ENCODE measurements at regions not wholly inside any gene's neighbourhood (a gene's known extent, or its start where the extent isn't known, plus 50 kb on each side); places are given as distances from the start of the nearest gene placed in this dataset.

- H2BK15ac ChIP-seq (ENCODE audit: low read length): no peak overlapping the region
- H3K4me1 ChIP-seq (replicated peaks in 1 of 4; ENCODE audit: control insufficient read depth in 3 of 4, insufficient read depth in 4 of 4, low read length in 3 of 4): no peaks in the 10 kb centered on the region
- no peak overlapping the region for H2AFZ ChIP-seq (ENCODE audit: low read length)
- H3K23me2 ChIP-seq (ENCODE audit: low read depth, low read length): no peaks in the 10 kb centered on the region
- H2BK5ac ChIP-seq (ENCODE audit: low read depth, low read length): no peak overlapping the region
- POLR2A ChIA-PET (ENCODE audit: partially characterized antibody): no interaction called here
- H3K18ac ChIP-seq (ENCODE audit: extremely low read depth, low read length): no peak overlapping the region
- H3K27me3 ChIP-seq (replicated peaks in 1 of 4; ENCODE audit: control insufficient read depth in 3 of 4, extremely low read depth in 1 of 4, insufficient read depth in 3 of 4, low read length in 3 of 4): no peaks in the 10 kb centered on the region
- no peak overlapping the region for H3K9ac ChIP-seq (replicated peaks in 1 of 4; ENCODE audit: extremely low read depth in 1 of 4, low read depth in 3 of 4, low read length in 3 of 4)
- WGBS, 2 experiments (ENCODE audit: extremely low coverage in 1 of 2, insufficient coverage in 1 of 2, insufficient read length in 1 of 2, insufficient replicate concordance in 2 of 2, low coverage in 1 of 2, low lambda C conversion rate in 2 of 2, missing lambda C conversion rate in 1 of 2): 84% methylated on average over 11 of the region's 14 CpGs; no CpG with 5 or more reads in 1 of the 2 experiments
- no peaks in the 10 kb centered on the region for H3K79me2 ChIP-seq (ENCODE audit: control insufficient read depth in 1 of 2, insufficient read depth in 2 of 2, low read length in 2 of 2)
- H3K36me3 ChIP-seq (ENCODE audit: control insufficient read depth in 2 of 4, insufficient read depth in 4 of 4, low read length in 3 of 4): no peaks in the 10 kb centered on the region
- no peak overlapping the region for H3K27ac ChIP-seq (ENCODE audit: low read depth, low read length)
- no peaks in the 10 kb centered on the region for H3K79me1 ChIP-seq (ENCODE audit: low read depth, low read length)
- H2BK20ac ChIP-seq (ENCODE audit: low read length): no peak overlapping the region
- DNase-seq (ENCODE audit: low read depth in 1 of 2, low spot score in 2 of 2) (no peak), FAIRE-seq (no peak)
- no peak overlapping the region for H4K5ac ChIP-seq (ENCODE audit: insufficient read length, low read depth, low read length)
- no peak overlapping the region for H4K8ac ChIP-seq (ENCODE audit: extremely low read depth, insufficient read depth, low read length)
- CTCF ChIA-PET (ENCODE audit: partially characterized antibody): no interaction called here
- H4K91ac ChIP-seq (replicated peaks; ENCODE audit: insufficient read length, low read length): no peak overlapping the region
- H3K4me2 ChIP-seq (ENCODE audit: insufficient read depth in 1 of 2, low read depth in 2 of 2, low read length in 2 of 2): no peak overlapping the region
- H2BK120ac ChIP-seq (replicated peaks; ENCODE audit: low read depth, low read length): no peak overlapping the region
- no peak overlapping the region for H3K4me3 ChIP-seq (ENCODE audit: extremely low read depth in 1 of 4, insufficient read depth in 2 of 4, low read depth in 3 of 4, low read length in 4 of 4)
- H2AK5ac ChIP-seq (ENCODE audit: low read depth, low read length): no peak overlapping the region
- H3K56ac ChIP-seq (replicated peaks; ENCODE audit: insufficient read length, low read depth, low read length): no peak overlapping the region
- H2BK12ac ChIP-seq (ENCODE audit: low read depth, low read length): no peak overlapping the region
- peaks cover 62 to 85% of the 10 kb centered on the region in 2 experiments; a peak in 3 of 4 replicates for H3K9me3 ChIP-seq (ENCODE audit: insufficient read depth in 2 of 2, low read depth in 1 of 2, low read length in 1 of 2)
- H3K4ac ChIP-seq (replicated peaks; ENCODE audit: insufficient read length, low read depth, low read length): no peak overlapping the region
- no peak overlapping the region for H3K23ac ChIP-seq (ENCODE audit: insufficient read length)
- no peak overlapping the region for H3K14ac ChIP-seq (ENCODE audit: insufficient read length)
- H4K20me1 ChIP-seq (replicated peaks in 1 of 2; ENCODE audit: control insufficient read depth in 1 of 2, insufficient read depth in 2 of 2, low read length in 2 of 2): no peaks in the 10 kb centered on the region
- TF ChIP-seq CBX5 (IDR thresholded peaks at IDR 0.05; ENCODE audit: low read depth, low read length): no peak
- no peak for TF ChIP-seq SRF (IDR thresholded peaks at IDR 0.05; ENCODE audit: low read depth, low read length)
- no peak for TF ChIP-seq SIN3A (conservative IDR thresholded peaks at IDR 0.05 in 1 of 2, IDR thresholded peaks at IDR 0.05 in 1 of 2; ENCODE audit: low read depth in 1 of 2, low read length in 2 of 2)
- no peak for TF ChIP-seq POLR2A (IDR thresholded peaks at IDR 0.05; ENCODE audit: control extremely low read depth in 1 of 2, low read depth in 2 of 2, low read length in 2 of 2)
- TF ChIP-seq RNF2 (IDR thresholded peaks at IDR 0.05; ENCODE audit: borderline replicate concordance, low read depth, low read length, missing control alignments, poor library complexity, severe bottlenecking): no peak
- TF ChIP-seq BACH1 (IDR thresholded peaks at IDR 0.05; ENCODE audit: low read length): no peak
- no peak for TF ChIP-seq SIRT6 (IDR thresholded peaks at IDR 0.05; ENCODE audit: low read length)
- TF ChIP-seq E2F6 (IDR thresholded peaks at IDR 0.05): no peak
- TF ChIP-seq RAD21 (IDR thresholded peaks at IDR 0.05 in 1 of 2, conservative IDR thresholded peaks at IDR 0.05 in 1 of 2; ENCODE audit: low read depth in 2 of 2, low read length in 2 of 2): no peak
- no peak for TF ChIP-seq KDM4A (IDR thresholded peaks at IDR 0.05; ENCODE audit: low read depth, low read length, severe bottlenecking)
- no peak for TF ChIP-seq TAF7 (optimal IDR thresholded peaks at IDR 0.05; ENCODE audit: borderline replicate concordance, low read depth, low read length)
- TF ChIP-seq EP300 (IDR thresholded peaks at IDR 0.05; ENCODE audit: borderline replicate concordance in 1 of 2, low read depth in 2 of 2, low read length in 2 of 2): no peak
Measured at GRCh38 chr7:57211428-57212100, 79.3 kb upstream of the ZNF479 start.

Data from H1 (cell line).